ENCODE measurements at regions not wholly inside any gene's neighbourhood (a gene's known extent, or its start where the extent isn't known, plus 50 kb on each side); places are given as distances from the start of the nearest gene placed in this dataset.
"Not testable (repeated sequence)": the region's sequence is repeated elsewhere in the genome, so short reads cannot be mapped to it uniquely, and the experiment has no call there.

GRCh38 chr17:68161644-68162428, 86.0 kb upstream of the AMZ2 start:
- Histone ChIP-seq H3K4me1 (ENCODE audit: control insufficient read depth in 1 of 2, low read depth in 2 of 2) (no peaks in the 10 kb centered on the region), H3K4me3 (no peak overlapping the region), H3K9me3 (no peaks in the 10 kb centered on the region), H3K27ac (no peak overlapping the region), H3K36me3 (no peaks in the 10 kb centered on the region), H3K27me3 (replicated peaks; ENCODE audit: insufficient read depth) (no peaks in the 10 kb centered on the region)
- TF ChIP-seq CTCF (IDR thresholded peaks at IDR 0.05) = no peak
- DNase-seq (ENCODE audit: low spot score) (no peak), ATAC-seq (ENCODE audit: insufficient number of reproducible peaks, low FRiP score, low read depth) (no peak)

GRCh38 chr17:68168273-68169164, 79.3 kb upstream of the AMZ2 start:
- H3K9me3 ChIP-seq; H3K4me1 ChIP-seq (ENCODE audit: control insufficient read depth in 1 of 2, low read depth in 2 of 2); H3K27ac ChIP-seq; DNase-seq (ENCODE audit: low spot score); ATAC-seq (ENCODE audit: insufficient number of reproducible peaks, low FRiP score, low read depth); H3K36me3 ChIP-seq; H3K27me3 ChIP-seq (replicated peaks; ENCODE audit: insufficient read depth): not testable (repeated sequence)
- H3K4me3 ChIP-seq = peak overlapping the region; percentile 49

- not testable (repeated sequence) for DNase-seq (ENCODE audit: low spot score); ATAC-seq (ENCODE audit: insufficient number of reproducible peaks, low FRiP score, low read depth); H3K27me3 ChIP-seq (replicated peaks; ENCODE audit: insufficient read depth); H3K9me3 ChIP-seq; H3K4me1 ChIP-seq (ENCODE audit: control insufficient read depth in 1 of 2, low read depth in 2 of 2); H3K27ac ChIP-seq; H3K36me3 ChIP-seq
- H3K4me3 ChIP-seq = peak overlapping the region; percentile 49
Measured at GRCh38 chr17:68169165-68169821, 78.5 kb upstream of the AMZ2 start.

GRCh38 chr17:68169840-68170239, 78.0 kb upstream of the AMZ2 start:
- Histone ChIP-seq H3K4me1 (ENCODE audit: control insufficient read depth in 1 of 2, low read depth in 2 of 2) (no peaks in the 10 kb centered on the region), H3K27me3 (replicated peaks; ENCODE audit: insufficient read depth) (no peaks in the 10 kb centered on the region), H3K27ac (no peak overlapping the region), H3K9me3 (no peaks in the 10 kb centered on the region), H3K36me3 (no peaks in the 10 kb centered on the region), H3K4me3 (peak overlapping the region; percentile 49)
- no peak for TF ChIP-seq CTCF (IDR thresholded peaks at IDR 0.05)
- DNase-seq (ENCODE audit: low spot score) (no peak), ATAC-seq (ENCODE audit: insufficient number of reproducible peaks, low FRiP score, low read depth) (no peak)

GRCh38 chr17:68170246-68170645, 77.6 kb upstream of the AMZ2 start:
- Histone ChIP-seq H3K4me3 (no peak overlapping the region), H3K27ac (no peak overlapping the region), H3K9me3 (no peaks in the 10 kb centered on the region), H3K4me1 (ENCODE audit: control insufficient read depth in 1 of 2, low read depth in 2 of 2) (no peaks in the 10 kb centered on the region), H3K27me3 (replicated peaks; ENCODE audit: insufficient read depth) (no peaks in the 10 kb centered on the region), H3K36me3 (no peaks in the 10 kb centered on the region)
- ATAC-seq (ENCODE audit: insufficient number of reproducible peaks, low FRiP score, low read depth) = no peak
- TF ChIP-seq CTCF (IDR thresholded peaks at IDR 0.05) = no peak
- DNase-seq (ENCODE audit: low spot score) = no peak

- Histone ChIP-seq H3K4me1 (ENCODE audit: control insufficient read depth in 1 of 2, low read depth in 2 of 2) (no peaks in the 10 kb centered on the region), H3K36me3 (no peaks in the 10 kb centered on the region), H3K27ac (no peak overlapping the region), H3K4me3 (no peak overlapping the region), H3K27me3 (replicated peaks; ENCODE audit: insufficient read depth) (no peaks in the 10 kb centered on the region), H3K9me3 (no peaks in the 10 kb centered on the region)
- ATAC-seq (ENCODE audit: insufficient number of reproducible peaks, low FRiP score, low read depth) = no peak
- DNase-seq (ENCODE audit: low spot score) = peak; percentile 25
- TF ChIP-seq CTCF (IDR thresholded peaks at IDR 0.05) = peak; percentile 98
Measured at GRCh38 chr17:68172461-68172954, 75.3 kb upstream of the AMZ2 start.

Data from thoracic aorta (tissue), 2 donors.